ENCODE measurements at regions not wholly inside any gene's neighbourhood (a gene's known extent, or its start where the extent isn't known, plus 50 kb on each side); places are given as distances from the start of the nearest gene placed in this dataset.

DNA sequence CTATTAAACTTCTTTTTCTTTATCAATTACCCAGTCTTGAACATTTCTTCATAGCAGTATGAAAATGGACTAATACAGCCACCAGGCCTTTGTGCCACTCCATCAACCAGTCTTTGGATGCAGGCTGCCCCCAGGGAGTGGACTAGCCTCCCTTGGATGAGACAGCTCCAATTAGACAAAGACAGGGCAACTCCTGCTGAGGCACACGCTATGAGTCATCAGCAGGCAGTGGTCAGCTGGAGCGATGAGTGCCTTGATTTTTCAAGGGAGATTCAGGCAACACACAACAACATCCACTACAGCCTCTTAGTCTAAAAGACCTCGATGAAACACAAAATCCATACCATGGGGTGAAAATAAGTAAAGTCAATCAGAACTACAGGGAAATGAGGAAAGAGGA is 160.1 kb downstream of the ARRDC4 start:
- H3K9me3 ChIP-seq (ENCODE audit: control insufficient read depth in 1 of 2, insufficient read depth in 1 of 2, low read depth in 1 of 2, low read length in 2 of 2): no peaks in the 10 kb centered on the region

DNA sequence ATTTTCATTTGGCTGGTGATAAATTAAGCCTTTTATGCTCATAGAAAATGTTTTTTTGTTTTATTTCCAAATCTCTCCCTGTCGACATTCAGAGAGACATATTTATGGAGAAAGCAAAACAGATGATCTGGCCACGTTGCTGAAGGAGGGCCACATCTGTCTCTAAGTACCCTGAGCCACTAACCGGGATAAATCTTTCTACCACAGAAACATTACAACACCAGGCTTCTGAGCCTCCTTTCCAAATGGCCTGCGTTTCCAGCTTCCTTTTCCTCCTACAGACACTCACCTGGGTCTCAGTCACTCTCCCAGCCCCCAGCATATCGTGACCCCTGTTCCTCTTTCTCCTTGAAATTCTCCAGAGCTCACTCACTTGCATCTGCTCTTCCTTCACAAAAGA is 161.0 kb downstream of the ARRDC4 start:
- Histone ChIP-seq H3K4me2 (ENCODE audit: low read length) (no peak overlapping the region), H2AFZ (ENCODE audit: low read depth, low read length, poor library complexity, severe bottlenecking) (no peak overlapping the region), H3K36me3 (ENCODE audit: control insufficient read depth in 1 of 2, insufficient read depth in 2 of 2, low read length in 2 of 2) (no peaks in the 10 kb centered on the region), H3K9ac (ENCODE audit: low read length) (no peak overlapping the region), H3K4me3 (replicated peaks in 1 of 2; ENCODE audit: low read depth in 1 of 2, low read length in 2 of 2) (no peak overlapping the region), H3K27me3 (ENCODE audit: insufficient read depth, low read length) (no peaks in the 10 kb centered on the region), H3K27ac (ENCODE audit: low read depth, low read length) (no peak overlapping the region), H3K4me1 (ENCODE audit: control insufficient read depth in 1 of 2, insufficient read depth in 2 of 2, low read length in 2 of 2) (no peaks in the 10 kb centered on the region), H3K9me2 (ENCODE audit: insufficient read depth) (no peaks in the 10 kb centered on the region), H4K20me1 (ENCODE audit: insufficient read depth) (no peaks in the 10 kb centered on the region), H3K9me3 (ENCODE audit: control insufficient read depth in 1 of 2, insufficient read depth in 1 of 2, low read depth in 1 of 2, low read length in 2 of 2) (no peaks in the 10 kb centered on the region), H3K79me2 (ENCODE audit: insufficient read depth, low read length) (no peaks in the 10 kb centered on the region)
- DNase-seq (ENCODE audit: low read depth, low spot score): no peak
- BruUV-seq (replicated peaks): no TSS peak
- intact Hi-C loops (cut with micrococcal nuclease): no loop called here
- POLR2A ChIA-PET: no interaction called here
- TF ChIP-seq POLR2A (IDR thresholded peaks at IDR 0.05; ENCODE audit: borderline replicate concordance, extremely low read depth, insufficient read depth, insufficient read length) (no peak), SRF (IDR thresholded peaks at IDR 0.05; ENCODE audit: low read depth) (no peak), CBX3 (IDR thresholded peaks at IDR 0.05; ENCODE audit: low read depth) (no peak), POLR2AphosphoS5 (IDR thresholded peaks at IDR 0.05; ENCODE audit: low read depth, low read length) (no peak), SP1 (IDR thresholded peaks at IDR 0.05; ENCODE audit: low read depth) (no peak)
- TF ChIP-seq, protein P1, sequence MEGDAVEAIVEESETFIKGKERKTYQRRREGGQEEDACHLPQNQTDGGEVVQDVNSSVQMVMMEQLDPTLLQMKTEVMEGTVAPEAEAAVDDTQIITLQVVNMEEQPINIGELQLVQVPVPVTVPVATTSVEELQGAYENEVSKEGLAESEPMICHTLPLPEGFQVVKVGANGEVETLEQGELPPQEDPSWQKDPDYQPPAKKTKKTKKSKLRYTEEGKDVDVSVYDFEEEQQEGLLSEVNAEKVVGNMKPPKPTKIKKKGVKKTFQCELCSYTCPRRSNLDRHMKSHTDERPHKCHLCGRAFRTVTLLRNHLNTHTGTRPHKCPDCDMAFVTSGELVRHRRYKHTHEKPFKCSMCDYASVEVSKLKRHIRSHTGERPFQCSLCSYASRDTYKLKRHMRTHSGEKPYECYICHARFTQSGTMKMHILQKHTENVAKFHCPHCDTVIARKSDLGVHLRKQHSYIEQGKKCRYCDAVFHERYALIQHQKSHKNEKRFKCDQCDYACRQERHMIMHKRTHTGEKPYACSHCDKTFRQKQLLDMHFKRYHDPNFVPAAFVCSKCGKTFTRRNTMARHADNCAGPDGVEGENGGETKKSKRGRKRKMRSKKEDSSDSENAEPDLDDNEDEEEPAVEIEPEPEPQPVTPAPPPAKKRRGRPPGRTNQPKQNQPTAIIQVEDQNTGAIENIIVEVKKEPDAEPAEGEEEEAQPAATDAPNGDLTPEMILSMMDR (IDR thresholded peaks at IDR 0.05 in 2 of 3, conservative IDR thresholded peaks at IDR 0.05 in 1 of 3; ENCODE audit: borderline replicate concordance in 1 of 3, insufficient read depth in 1 of 3, low read depth in 2 of 3, low read length in 2 of 3): no peak
- TF ChIP-seq, protein P2, sequence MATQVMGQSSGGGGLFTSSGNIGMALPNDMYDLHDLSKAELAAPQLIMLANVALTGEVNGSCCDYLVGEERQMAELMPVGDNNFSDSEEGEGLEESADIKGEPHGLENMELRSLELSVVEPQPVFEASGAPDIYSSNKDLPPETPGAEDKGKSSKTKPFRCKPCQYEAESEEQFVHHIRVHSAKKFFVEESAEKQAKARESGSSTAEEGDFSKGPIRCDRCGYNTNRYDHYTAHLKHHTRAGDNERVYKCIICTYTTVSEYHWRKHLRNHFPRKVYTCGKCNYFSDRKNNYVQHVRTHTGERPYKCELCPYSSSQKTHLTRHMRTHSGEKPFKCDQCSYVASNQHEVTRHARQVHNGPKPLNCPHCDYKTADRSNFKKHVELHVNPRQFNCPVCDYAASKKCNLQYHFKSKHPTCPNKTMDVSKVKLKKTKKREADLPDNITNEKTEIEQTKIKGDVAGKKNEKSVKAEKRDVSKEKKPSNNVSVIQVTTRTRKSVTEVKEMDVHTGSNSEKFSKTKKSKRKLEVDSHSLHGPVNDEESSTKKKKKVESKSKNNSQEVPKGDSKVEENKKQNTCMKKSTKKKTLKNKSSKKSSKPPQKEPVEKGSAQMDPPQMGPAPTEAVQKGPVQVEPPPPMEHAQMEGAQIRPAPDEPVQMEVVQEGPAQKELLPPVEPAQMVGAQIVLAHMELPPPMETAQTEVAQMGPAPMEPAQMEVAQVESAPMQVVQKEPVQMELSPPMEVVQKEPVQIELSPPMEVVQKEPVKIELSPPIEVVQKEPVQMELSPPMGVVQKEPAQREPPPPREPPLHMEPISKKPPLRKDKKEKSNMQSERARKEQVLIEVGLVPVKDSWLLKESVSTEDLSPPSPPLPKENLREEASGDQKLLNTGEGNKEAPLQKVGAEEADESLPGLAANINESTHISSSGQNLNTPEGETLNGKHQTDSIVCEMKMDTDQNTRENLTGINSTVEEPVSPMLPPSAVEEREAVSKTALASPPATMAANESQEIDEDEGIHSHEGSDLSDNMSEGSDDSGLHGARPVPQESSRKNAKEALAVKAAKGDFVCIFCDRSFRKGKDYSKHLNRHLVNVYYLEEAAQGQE (IDR thresholded peaks at IDR 0.05; ENCODE audit: low read depth): no peak
- CTCF ChIA-PET: no interaction called here
- no peak for ATAC-seq
- RAD21 ChIA-PET (ENCODE audit: low non-redundant PET in 1 of 2, low total read pairs in 2 of 2, uncharacterized antibody in 2 of 2, unreplicated experiment in 2 of 2): no interaction called here

More for the DNA sequence above, 160.1 kb downstream of the ARRDC4 start:
- H3K4me3 ChIP-seq (replicated peaks in 1 of 2; ENCODE audit: low read depth in 1 of 2, low read length in 2 of 2): no peak overlapping the region
- ATAC-seq (no peak), DNase-seq (ENCODE audit: low read depth, low spot score) (no peak)
- no peaks in the 10 kb centered on the region for H4K20me1 ChIP-seq (ENCODE audit: insufficient read depth)
- H3K36me3 ChIP-seq (ENCODE audit: control insufficient read depth in 1 of 2, insufficient read depth in 2 of 2, low read length in 2 of 2): no peaks in the 10 kb centered on the region
- no peaks in the 10 kb centered on the region for H3K4me1 ChIP-seq (ENCODE audit: control insufficient read depth in 1 of 2, insufficient read depth in 2 of 2, low read length in 2 of 2)
- H3K79me2 ChIP-seq (ENCODE audit: insufficient read depth, low read length): no peaks in the 10 kb centered on the region
- no TSS peak for BruUV-seq (replicated peaks)
- H3K9me2 ChIP-seq (ENCODE audit: insufficient read depth): no peaks in the 10 kb centered on the region
- POLR2A ChIA-PET: no interaction called here
- TF ChIP-seq RAD21 (IDR thresholded peaks at IDR 0.05; ENCODE audit: low read depth) (no peak), SIN3A (IDR thresholded peaks at IDR 0.05; ENCODE audit: low read depth) (no peak)
- H3K9ac ChIP-seq (ENCODE audit: low read length): no peak overlapping the region
- intact Hi-C loops (cut with micrococcal nuclease): no loop called here
- RAD21 ChIA-PET (ENCODE audit: low non-redundant PET in 1 of 2, low total read pairs in 2 of 2, uncharacterized antibody in 2 of 2, unreplicated experiment in 2 of 2): no interaction called here
- CTCF ChIA-PET: no interaction called here
- no peak overlapping the region for H3K4me2 ChIP-seq (ENCODE audit: low read length)
- H2AFZ ChIP-seq (ENCODE audit: low read depth, low read length, poor library complexity, severe bottlenecking): no peak overlapping the region
- no peak overlapping the region for H3K27ac ChIP-seq (ENCODE audit: low read depth, low read length)
- no peaks in the 10 kb centered on the region for H3K27me3 ChIP-seq (ENCODE audit: insufficient read depth, low read length)
